GM12872 (cell line): ENCODE measurements at regions not wholly inside any gene's neighbourhood (a gene's known extent, or its start where the extent isn't known, plus 50 kb on each side); places are given as distances from the start of the nearest gene placed in this dataset.

Experiments used
- TF ChIP-seq, protein P1 (sequence below): IDR thresholded peaks from 3 replicates; pipeline ENCODE4 v1.5.1; 2011; ENCODE audit warnings: low read depth, mild to moderate bottlenecking, low read length, moderate library complexity; ENCODE audit not compliant: insufficient read depth

DNA sequence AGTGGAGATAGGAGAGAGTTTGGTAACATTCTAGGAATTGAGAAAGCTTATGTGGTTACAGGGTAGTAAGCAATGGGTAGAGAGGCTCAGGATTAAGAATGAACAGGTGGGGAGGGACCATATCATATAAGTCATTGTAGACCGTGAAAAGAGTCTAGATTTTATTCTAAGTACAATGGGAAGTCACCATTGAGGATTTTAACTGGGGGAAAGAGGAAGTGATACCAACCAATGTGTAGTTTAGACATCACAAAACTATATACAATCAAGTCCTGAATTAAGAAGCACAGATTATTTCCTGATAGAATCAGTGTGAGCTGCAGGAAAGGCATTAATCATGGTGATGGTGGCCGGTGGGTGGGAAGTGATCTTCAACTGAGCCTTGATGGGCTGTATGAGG, 178.3 kb upstream of the ZIC3 start:
- TF ChIP-seq, protein P1, sequence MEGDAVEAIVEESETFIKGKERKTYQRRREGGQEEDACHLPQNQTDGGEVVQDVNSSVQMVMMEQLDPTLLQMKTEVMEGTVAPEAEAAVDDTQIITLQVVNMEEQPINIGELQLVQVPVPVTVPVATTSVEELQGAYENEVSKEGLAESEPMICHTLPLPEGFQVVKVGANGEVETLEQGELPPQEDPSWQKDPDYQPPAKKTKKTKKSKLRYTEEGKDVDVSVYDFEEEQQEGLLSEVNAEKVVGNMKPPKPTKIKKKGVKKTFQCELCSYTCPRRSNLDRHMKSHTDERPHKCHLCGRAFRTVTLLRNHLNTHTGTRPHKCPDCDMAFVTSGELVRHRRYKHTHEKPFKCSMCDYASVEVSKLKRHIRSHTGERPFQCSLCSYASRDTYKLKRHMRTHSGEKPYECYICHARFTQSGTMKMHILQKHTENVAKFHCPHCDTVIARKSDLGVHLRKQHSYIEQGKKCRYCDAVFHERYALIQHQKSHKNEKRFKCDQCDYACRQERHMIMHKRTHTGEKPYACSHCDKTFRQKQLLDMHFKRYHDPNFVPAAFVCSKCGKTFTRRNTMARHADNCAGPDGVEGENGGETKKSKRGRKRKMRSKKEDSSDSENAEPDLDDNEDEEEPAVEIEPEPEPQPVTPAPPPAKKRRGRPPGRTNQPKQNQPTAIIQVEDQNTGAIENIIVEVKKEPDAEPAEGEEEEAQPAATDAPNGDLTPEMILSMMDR = no peak

- TF ChIP-seq, protein P1 = no peak
Observed at GRCh38 chrX:137366018-137366633, 199.8 kb upstream of the ZIC3 start.

DNA sequence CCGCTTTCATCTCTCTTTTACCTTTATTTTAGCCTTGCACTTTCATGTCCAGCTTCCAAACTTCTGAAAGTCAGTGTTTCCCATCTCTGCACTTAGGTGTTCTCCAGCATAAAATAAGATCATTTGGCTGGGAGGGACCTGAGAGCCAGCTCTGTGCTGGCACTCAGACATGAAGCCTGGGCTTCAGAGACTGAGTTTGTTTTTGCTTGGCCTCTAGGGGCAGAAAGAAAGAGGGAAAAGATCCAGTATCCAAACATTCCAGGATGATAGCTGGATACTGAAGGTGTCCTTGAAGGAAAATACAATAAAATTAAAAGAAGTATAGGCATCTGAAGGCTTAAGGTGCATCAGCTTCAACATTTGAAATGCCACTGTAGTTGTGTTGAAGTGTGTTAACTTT, 202.4 kb upstream of the ZIC3 start:
- TF ChIP-seq, protein P1 = no peak

DNA sequence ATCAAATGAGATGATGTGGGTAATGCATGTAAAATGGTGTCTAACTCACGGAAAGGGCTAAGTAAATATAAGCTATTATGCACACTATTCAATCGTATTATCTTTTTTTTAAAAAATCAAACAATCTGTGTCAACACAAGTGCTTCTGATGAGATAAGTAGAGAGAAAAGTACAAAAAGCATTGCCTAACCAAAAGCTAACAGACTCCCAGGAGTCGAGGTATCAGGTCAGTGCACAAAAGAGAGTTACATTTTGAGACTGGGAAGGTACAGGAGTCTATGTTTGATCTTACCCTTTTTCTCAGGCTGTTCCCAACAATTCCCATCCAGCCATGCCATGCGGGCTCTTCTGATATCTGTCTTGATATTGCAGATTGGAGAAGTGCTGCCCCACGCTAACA, 203.3 kb upstream of the ZIC3 start:
- TF ChIP-seq, protein P1 = no peak

- TF ChIP-seq, protein P1 = no peak
Observed at GRCh38 chrX:137354851-137355250, 211.1 kb upstream of the ZIC3 start.

- TF ChIP-seq, protein P1 = no peak
Observed at GRCh38 chrX:137353404-137353803, 212.5 kb upstream of the ZIC3 start.

DNA sequence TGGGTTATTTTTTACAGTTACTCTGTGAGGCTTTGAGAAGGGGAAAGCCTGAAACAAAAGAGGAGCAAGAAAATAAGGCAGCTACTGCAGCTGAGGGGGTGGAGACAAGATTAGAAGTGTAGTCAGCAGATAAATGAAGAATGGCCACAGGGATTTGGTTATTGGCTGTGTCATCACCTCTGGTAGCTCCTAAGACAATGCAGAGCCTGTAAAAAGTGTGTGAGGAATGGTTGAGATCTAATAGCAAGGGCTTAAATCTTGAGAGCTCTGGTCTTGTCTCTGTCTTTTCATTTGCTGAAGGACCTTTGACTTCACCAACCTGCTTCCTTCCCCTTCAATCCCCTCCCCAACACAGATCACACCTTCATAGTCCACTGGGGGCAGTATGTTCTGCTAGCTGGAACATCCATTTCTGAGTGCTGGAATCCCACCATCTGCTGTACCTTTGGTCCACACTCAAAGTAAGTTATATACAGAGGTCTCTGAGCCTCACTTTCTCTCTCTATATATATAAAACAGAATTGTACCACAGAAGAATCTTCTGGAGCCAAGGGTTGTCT, 213.7 kb upstream of the ZIC3 start:
- TF ChIP-seq, protein P1 = peak; percentile 5; the same call in 1 of the 3 replicates
